Neural progenitor cell (in vitro differentiated cells): ENCODE measurements at regions not wholly inside any gene's neighbourhood (a gene's known extent, or its start where the extent isn't known, plus 50 kb on each side); places are given as distances from the start of the nearest gene placed in this dataset.

Experiments
- DNase-seq: peaks from one replicate; pipeline ENCODE4 v3.0.0-alpha.2; 2016; ENCODE audit warnings: low spot score
- H2AFZ ChIP-seq: fragments of 200-600 bp; sonication (generic); replicated peaks from 2 replicates; pipeline ENCODE4 v1.6.1; 2016; ENCODE audit warnings: antibody characterized with exemption
- H3F3A ChIP-seq: fragments of 200-600 bp; sonication (generic); 2 replicates; pipeline ENCODE4 v1.6.1; 2016; ENCODE audit warnings: antibody characterized with exemption, low read depth
- H3K27ac ChIP-seq: fragments of 200-600 bp; sonication (generic); 2 replicates; pipeline ENCODE4 v1.5.1; 2016; ENCODE audit warnings: mild to moderate bottlenecking
- H3K27me3 ChIP-seq: fragments of 200-600 bp; sonication (generic); 2 replicates; pipeline ENCODE4 v1.6.1; 2016; ENCODE audit warnings: mild to moderate bottlenecking, moderate library complexity
- H3K36me3 ChIP-seq: fragments of 200-600 bp; sonication (generic); 2 replicates; pipeline ENCODE4 v1.5.1; 2016
- H3K4me1 ChIP-seq: fragments of 200-600 bp; sonication (generic); 2 replicates; pipeline ENCODE4 v1.6.1; 2016; ENCODE audit warnings: mixed run types
- H3K4me2 ChIP-seq: fragments of 200-600 bp; sonication (generic); 2 replicates; pipeline ENCODE4 v1.6.1; 2016
- H3K4me3 ChIP-seq: fragments of 200-600 bp; sonication (generic); 2 replicates; pipeline ENCODE4 v1.5.1; 2016
- H3K79me2 ChIP-seq: fragments of 200-600 bp; sonication (generic); 2 replicates; pipeline ENCODE4 v1.6.1; 2016; ENCODE audit warnings: low read depth
- H3K9ac ChIP-seq: fragments of 200-600 bp; sonication (generic); 2 replicates; pipeline ENCODE4 v1.6.1; 2016
- H3K9me3 ChIP-seq: fragments of 200-600 bp; sonication (generic); 2 replicates; pipeline ENCODE4 v1.5.1; 2016; ENCODE audit warnings: low read depth
- H4K20me1 ChIP-seq: fragments of 200-600 bp; sonication (generic); 2 replicates; pipeline ENCODE4 v1.6.1; 2016; ENCODE audit warnings: low read depth
- H3K27ac Mint-ChIP-seq: 3 replicates; pipeline ENCODE4 v1.8.0; 2021; ENCODE audit warnings: mixed read lengths
- H3K27me3 Mint-ChIP-seq: 2 replicates; pipeline ENCODE4 v1.8.0; 2022; ENCODE audit warnings: low read depth, mild to moderate bottlenecking, inconsistent platforms, moderate library complexity, mixed read lengths; ENCODE audit not compliant: insufficient read depth
- H3K36me3 Mint-ChIP-seq: 3 replicates; pipeline ENCODE4 v1.8.0; 2021; ENCODE audit warnings: mixed read lengths
- H3K4me1 Mint-ChIP-seq: 3 replicates; pipeline ENCODE4 v1.8.0; 2021; ENCODE audit warnings: mixed read lengths
- H3K4me3 Mint-ChIP-seq: 3 replicates; pipeline ENCODE4 v1.8.0; 2021; ENCODE audit warnings: mild to moderate bottlenecking, moderate library complexity, mixed read lengths
- H3K9me3 Mint-ChIP-seq: 3 replicates; pipeline ENCODE4 v1.8.0; 2020; ENCODE audit warnings: mixed read lengths
- EZH2 ChIP-seq: fragments of 200-600 bp; sonication (generic); IDR thresholded peaks from 2 replicates; pipeline ENCODE4 v1.6.1; 2017; ENCODE audit warnings: antibody characterized with exemption, mild to moderate bottlenecking, moderate library complexity
- EZH2phosphoT487 ChIP-seq: fragments of 200-600 bp; sonication (generic); IDR thresholded peaks from 2 replicates; pipeline ENCODE4 v1.6.1; 2017; ENCODE audit warnings: antibody characterized with exemption
- TF ChIP-seq, protein P1 (sequence below): fragments of 200-600 bp; sonication (generic); IDR thresholded peaks from 2 replicates; pipeline ENCODE4 v1.5.1; 2017; ENCODE audit warnings: antibody characterized with exemption, mild to moderate bottlenecking

DNA sequence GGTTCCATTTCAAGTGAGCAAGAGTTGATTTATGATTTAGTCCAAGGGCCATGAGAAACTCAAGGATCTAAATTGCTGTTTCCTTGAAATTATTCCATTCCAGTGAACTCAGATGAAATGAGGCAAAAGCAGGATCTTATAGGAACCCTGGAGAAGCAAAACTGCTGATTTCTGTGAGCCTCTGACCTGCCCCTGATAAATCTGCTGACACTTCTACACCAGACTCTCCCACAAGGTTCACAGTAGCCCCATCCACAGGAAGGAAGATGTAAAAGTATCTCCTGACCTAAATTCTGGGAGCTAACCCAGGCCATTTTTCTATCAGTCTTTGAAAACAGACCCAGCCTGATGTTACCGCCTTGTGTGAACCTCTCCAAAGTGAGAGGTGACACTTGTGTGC is 987.6 kb upstream of the AUTS2 start:
- Histone ChIP-seq H3K27me3 (no peaks in the 10 kb centered on the region), H3K4me2 (no peak overlapping the region), H3K79me2 (no peaks in the 10 kb centered on the region), H3K4me3 (no peak overlapping the region), H3K27ac (no peak overlapping the region), H2AFZ (no peak overlapping the region), H3F3A (no peaks in the 10 kb centered on the region), H3K36me3 (no peaks in the 10 kb centered on the region), H3K4me1 (peaks cover 10% of the 10 kb centered on the region), H3K9ac (no peak overlapping the region), H3K9me3 (peaks cover 11% of the 10 kb centered on the region), H4K20me1 (no peaks in the 10 kb centered on the region)
- Mint-ChIP-seq H3K27ac (no peak overlapping the region), H3K27me3 (peaks cover 7% of the 10 kb centered on the region), H3K4me1 (peaks cover 5% of the 10 kb centered on the region), H3K4me3 (no peak overlapping the region), H3K9me3 (peaks cover 29% of the 10 kb centered on the region), H3K36me3 (no peaks in the 10 kb centered on the region)
- DNase-seq = no peak
- no peak for TF ChIP-seq EZH2
- TF ChIP-seq, protein P1, sequence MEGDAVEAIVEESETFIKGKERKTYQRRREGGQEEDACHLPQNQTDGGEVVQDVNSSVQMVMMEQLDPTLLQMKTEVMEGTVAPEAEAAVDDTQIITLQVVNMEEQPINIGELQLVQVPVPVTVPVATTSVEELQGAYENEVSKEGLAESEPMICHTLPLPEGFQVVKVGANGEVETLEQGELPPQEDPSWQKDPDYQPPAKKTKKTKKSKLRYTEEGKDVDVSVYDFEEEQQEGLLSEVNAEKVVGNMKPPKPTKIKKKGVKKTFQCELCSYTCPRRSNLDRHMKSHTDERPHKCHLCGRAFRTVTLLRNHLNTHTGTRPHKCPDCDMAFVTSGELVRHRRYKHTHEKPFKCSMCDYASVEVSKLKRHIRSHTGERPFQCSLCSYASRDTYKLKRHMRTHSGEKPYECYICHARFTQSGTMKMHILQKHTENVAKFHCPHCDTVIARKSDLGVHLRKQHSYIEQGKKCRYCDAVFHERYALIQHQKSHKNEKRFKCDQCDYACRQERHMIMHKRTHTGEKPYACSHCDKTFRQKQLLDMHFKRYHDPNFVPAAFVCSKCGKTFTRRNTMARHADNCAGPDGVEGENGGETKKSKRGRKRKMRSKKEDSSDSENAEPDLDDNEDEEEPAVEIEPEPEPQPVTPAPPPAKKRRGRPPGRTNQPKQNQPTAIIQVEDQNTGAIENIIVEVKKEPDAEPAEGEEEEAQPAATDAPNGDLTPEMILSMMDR = no peak
- no peak for TF ChIP-seq EZH2phosphoT487

DNA sequence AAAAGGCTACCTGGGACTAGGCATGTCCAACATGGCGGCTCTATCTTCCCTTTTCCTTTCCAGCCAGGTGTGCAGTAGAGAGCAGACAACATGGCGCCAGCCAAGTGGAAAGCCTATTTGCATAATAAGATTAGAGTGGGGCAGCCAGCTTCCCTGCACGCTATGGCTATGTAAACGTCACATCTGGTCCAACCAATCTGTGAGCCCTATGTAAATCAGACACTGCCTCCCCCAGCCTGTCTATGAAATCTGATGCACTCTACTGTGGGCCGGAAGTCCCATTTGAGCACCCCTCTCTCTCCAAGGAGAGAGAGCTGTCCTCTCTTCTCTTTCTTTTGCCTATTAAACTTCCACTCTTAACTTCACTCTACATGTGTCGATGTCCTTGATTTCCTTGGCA is 984.9 kb upstream of the AUTS2 start:
- DNase-seq = peak; percentile 78
- no peaks in the 10 kb centered on the region for H3K79me2 ChIP-seq
- no peaks in the 10 kb centered on the region for H3K27me3 ChIP-seq
- Mint-ChIP-seq H3K9me3 (peaks cover 27% of the 10 kb centered on the region), H3K36me3 (no peaks in the 10 kb centered on the region), H3K4me3 (no peak overlapping the region), H3K27ac (no peak overlapping the region), H3K4me1 (peaks cover 5% of the 10 kb centered on the region), H3K27me3 (peaks cover 7% of the 10 kb centered on the region)
- no peak for TF ChIP-seq EZH2phosphoT487
- TF ChIP-seq, protein P1 = no peak
- no peak for TF ChIP-seq EZH2
- no peaks in the 10 kb centered on the region for H3K36me3 ChIP-seq
- no peak overlapping the region for H3K27ac ChIP-seq
- H3K4me3 ChIP-seq = no peak overlapping the region
- no peaks in the 10 kb centered on the region for H3F3A ChIP-seq
- H3K9ac ChIP-seq = no peak overlapping the region
- no peak overlapping the region for H2AFZ ChIP-seq
- H3K9me3 ChIP-seq = peaks cover 2% of the 10 kb centered on the region
- H3K4me2 ChIP-seq = no peak overlapping the region
- H3K4me1 ChIP-seq = peaks cover 10% of the 10 kb centered on the region
- no peaks in the 10 kb centered on the region for H4K20me1 ChIP-seq

DNA sequence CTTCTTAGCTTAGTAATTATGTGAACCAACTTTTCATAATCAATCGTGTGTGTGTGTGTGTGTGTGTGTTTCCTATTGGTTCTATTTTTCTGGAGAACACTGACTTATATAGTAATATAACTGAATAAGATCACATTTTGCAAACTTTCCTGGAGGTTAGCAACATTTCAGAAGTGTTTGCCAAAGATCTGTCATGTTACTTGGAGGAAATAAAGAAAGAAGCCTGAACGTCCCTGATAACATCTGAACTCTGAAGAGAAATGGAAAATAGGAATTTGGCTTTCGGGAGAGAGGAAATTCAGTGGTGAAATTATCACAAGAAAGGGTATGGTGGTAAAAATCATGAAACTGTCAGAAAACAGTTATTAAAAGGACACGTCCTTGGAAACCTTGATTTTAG is 984.4 kb upstream of the AUTS2 start:
- H3K27ac Mint-ChIP-seq = no peak overlapping the region
- peaks cover 23% of the 10 kb centered on the region for H3K9me3 Mint-ChIP-seq
- Histone ChIP-seq H3K4me3 (no peak overlapping the region), H3K36me3 (no peaks in the 10 kb centered on the region), H3K4me2 (no peak overlapping the region), H3K9ac (no peak overlapping the region), H3K27ac (no peak overlapping the region), H3K79me2 (no peaks in the 10 kb centered on the region), H2AFZ (no peak overlapping the region), H4K20me1 (no peaks in the 10 kb centered on the region), H3F3A (no peaks in the 10 kb centered on the region), H3K27me3 (no peaks in the 10 kb centered on the region), H3K4me1 (peaks cover 10% of the 10 kb centered on the region), H3K9me3 (no peaks in the 10 kb centered on the region)
- no peaks in the 10 kb centered on the region for H3K36me3 Mint-ChIP-seq
- no peak overlapping the region for H3K4me3 Mint-ChIP-seq
- TF ChIP-seq EZH2 (no peak), EZH2phosphoT487 (no peak)
- TF ChIP-seq, protein P1 = no peak
- no peak for DNase-seq
- H3K27me3 Mint-ChIP-seq = peaks cover 7% of the 10 kb centered on the region
- H3K4me1 Mint-ChIP-seq = peaks cover 5% of the 10 kb centered on the region

DNA sequence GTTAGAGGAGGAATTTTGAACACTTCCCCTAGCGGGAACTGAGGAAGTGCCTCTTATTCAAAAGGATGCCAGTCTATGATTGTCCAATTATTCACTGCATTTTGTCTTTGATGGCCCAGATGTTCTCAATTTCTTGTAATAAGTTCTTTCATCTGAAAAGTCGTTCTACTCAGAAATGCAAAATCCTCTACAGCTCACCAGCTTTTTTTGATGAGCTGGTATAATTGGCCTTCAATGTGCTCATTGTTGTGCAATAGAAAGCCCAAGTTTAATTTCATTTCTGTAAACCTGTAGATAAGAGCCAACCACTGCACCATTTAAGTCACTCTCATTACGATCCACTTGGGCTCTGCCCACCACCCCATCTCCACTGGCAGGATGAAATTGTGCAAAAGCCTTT is 978.7 kb upstream of the AUTS2 start:
- Histone ChIP-seq H3K36me3 (no peaks in the 10 kb centered on the region), H3K9ac (no peak overlapping the region), H3K4me3 (no peak overlapping the region), H3K79me2 (no peaks in the 10 kb centered on the region), H3K9me3 (no peaks in the 10 kb centered on the region), H3K27me3 (no peaks in the 10 kb centered on the region), H3K4me1 (no peaks in the 10 kb centered on the region), H4K20me1 (no peaks in the 10 kb centered on the region), H2AFZ (no peak overlapping the region), H3K4me2 (no peak overlapping the region), H3F3A (no peaks in the 10 kb centered on the region), H3K27ac (no peak overlapping the region)
- no peaks in the 10 kb centered on the region for H3K27me3 Mint-ChIP-seq
- no peaks in the 10 kb centered on the region for H3K4me1 Mint-ChIP-seq
- TF ChIP-seq, protein P1 = no peak
- no peak for TF ChIP-seq EZH2
- TF ChIP-seq EZH2phosphoT487 = no peak
- peaks cover 15% of the 10 kb centered on the region for H3K9me3 Mint-ChIP-seq
- H3K36me3 Mint-ChIP-seq = no peaks in the 10 kb centered on the region
- H3K27ac Mint-ChIP-seq = no peak overlapping the region
- no peak overlapping the region for H3K4me3 Mint-ChIP-seq
- no peak for DNase-seq
